C4-2B (cell line): ENCODE measurements at regions not wholly inside any gene's neighbourhood (a gene's known extent, or its start where the extent isn't known, plus 50 kb on each side); places are given as distances from the start of the nearest gene placed in this dataset.

Experiments used
- ZFX ChIP-seq: fragments of 450-650 bp; IDR thresholded peaks from 2 replicates; pipeline ENCODE4 v1.6.1; 2017
- TF ChIP-seq, protein P1 (sequence below): fragments of 450-650 bp; conservative IDR thresholded peaks from 2 replicates; pipeline ENCODE4 v1.5.1; 2017; ENCODE audit warnings: mild to moderate bottlenecking

DNA sequence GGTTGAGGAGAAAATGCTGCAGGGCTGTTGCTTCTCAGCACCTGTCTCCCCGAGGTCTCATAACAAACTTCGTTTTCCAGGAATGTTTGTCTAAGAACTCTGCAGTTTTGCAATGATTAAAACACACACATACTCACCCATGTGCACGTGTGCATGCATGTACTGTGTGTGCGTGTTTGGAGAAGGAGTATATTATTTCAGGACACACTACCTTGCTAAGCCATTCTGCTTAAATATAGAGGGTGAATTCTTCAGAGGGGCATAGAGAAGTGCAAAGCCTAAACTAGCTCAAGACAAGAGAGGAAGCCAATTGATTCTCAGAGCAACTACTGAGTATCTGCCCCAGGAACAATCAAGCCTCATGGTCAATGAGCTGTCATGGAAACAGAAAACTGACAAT lies 298.4 kb upstream of the MGMT start:
- TF ChIP-seq, protein P1, sequence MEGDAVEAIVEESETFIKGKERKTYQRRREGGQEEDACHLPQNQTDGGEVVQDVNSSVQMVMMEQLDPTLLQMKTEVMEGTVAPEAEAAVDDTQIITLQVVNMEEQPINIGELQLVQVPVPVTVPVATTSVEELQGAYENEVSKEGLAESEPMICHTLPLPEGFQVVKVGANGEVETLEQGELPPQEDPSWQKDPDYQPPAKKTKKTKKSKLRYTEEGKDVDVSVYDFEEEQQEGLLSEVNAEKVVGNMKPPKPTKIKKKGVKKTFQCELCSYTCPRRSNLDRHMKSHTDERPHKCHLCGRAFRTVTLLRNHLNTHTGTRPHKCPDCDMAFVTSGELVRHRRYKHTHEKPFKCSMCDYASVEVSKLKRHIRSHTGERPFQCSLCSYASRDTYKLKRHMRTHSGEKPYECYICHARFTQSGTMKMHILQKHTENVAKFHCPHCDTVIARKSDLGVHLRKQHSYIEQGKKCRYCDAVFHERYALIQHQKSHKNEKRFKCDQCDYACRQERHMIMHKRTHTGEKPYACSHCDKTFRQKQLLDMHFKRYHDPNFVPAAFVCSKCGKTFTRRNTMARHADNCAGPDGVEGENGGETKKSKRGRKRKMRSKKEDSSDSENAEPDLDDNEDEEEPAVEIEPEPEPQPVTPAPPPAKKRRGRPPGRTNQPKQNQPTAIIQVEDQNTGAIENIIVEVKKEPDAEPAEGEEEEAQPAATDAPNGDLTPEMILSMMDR = no peak
- no peak for TF ChIP-seq ZFX
